Stomach (tissue), 4 donors: ENCODE measurements at regions not wholly inside any gene's neighbourhood (a gene's known extent, or its start where the extent isn't known, plus 50 kb on each side); places are given as distances from the start of the nearest gene placed in this dataset.

ENCODE experiments used
- EP300 ChIP-seq: sonication (generic); formaldehyde crosslinking; IDR thresholded peaks from one replicate; pipeline ENCODE4 v1.6.1; 2017; ENCODE audit warnings: antibody characterized with exemption
- POLR2A ChIP-seq, 4 donors: fragments of 450-650 bp; IDR thresholded peaks; one replicate each; pipeline ENCODE4 v1.6.1; 2016; ENCODE audit warnings: antibody characterized with exemption in 4 of 4, control low read depth in 2 of 4, mild to moderate bottlenecking in 1 of 4, moderate library complexity in 1 of 4
- POLR2AphosphoS5 ChIP-seq, 3 donors: sonication (generic); formaldehyde crosslinking; IDR thresholded peaks; one replicate each; pipeline ENCODE4 v1.6.1; 2016; ENCODE audit warnings: antibody characterized with exemption in 3 of 3
- TF ChIP-seq, protein P1 (sequence below), 7 experiments: fragments of 450-650 bp in 4 of 7; fragments of 200-600 bp in 3 of 7; sonication (generic) in 3 of 7; IDR thresholded peaks; one replicate each; pipeline ENCODE4 v1.5.1; 2016 to 2019; ENCODE audit warnings: antibody characterized with exemption in 7 of 7, control low read depth in 2 of 7, mild to moderate bottlenecking in 1 of 7

DNA sequence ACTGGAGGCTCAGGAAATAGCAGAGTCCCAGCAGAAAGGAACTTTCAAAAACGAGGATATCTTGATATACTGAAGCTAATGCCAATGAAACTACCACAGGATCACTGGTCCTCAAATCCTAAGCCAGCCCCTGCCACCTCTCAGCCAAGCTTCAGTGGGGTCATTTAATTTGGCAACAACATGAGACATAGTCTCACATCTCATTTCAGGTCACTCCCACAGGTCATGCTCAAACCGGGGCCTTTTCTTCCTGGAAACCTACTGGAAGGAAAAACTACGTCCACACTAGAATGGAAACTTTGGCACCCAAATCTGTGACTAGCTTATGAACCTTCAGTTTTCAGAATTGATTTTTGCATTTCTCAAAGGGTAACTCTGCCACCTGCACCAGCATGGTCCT lies 61.9 kb upstream of the CYP2D6 start:
- TF ChIP-seq, protein P1, sequence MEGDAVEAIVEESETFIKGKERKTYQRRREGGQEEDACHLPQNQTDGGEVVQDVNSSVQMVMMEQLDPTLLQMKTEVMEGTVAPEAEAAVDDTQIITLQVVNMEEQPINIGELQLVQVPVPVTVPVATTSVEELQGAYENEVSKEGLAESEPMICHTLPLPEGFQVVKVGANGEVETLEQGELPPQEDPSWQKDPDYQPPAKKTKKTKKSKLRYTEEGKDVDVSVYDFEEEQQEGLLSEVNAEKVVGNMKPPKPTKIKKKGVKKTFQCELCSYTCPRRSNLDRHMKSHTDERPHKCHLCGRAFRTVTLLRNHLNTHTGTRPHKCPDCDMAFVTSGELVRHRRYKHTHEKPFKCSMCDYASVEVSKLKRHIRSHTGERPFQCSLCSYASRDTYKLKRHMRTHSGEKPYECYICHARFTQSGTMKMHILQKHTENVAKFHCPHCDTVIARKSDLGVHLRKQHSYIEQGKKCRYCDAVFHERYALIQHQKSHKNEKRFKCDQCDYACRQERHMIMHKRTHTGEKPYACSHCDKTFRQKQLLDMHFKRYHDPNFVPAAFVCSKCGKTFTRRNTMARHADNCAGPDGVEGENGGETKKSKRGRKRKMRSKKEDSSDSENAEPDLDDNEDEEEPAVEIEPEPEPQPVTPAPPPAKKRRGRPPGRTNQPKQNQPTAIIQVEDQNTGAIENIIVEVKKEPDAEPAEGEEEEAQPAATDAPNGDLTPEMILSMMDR (IDR thresholded peaks at IDR 0.05): no peak
- no peak for TF ChIP-seq POLR2AphosphoS5 (IDR thresholded peaks at IDR 0.05)
- no peak for TF ChIP-seq POLR2A (IDR thresholded peaks at IDR 0.05)
- no peak for TF ChIP-seq EP300
